NCI-H510A treated with DMSO at 0.1 percent for 48 hours (cell line): ENCODE measurements at regions not wholly inside any gene's neighbourhood (a gene's known extent, or its start where the extent isn't known, plus 50 kb on each side); places are given as distances from the start of the nearest gene placed in this dataset.
A peak's percentile ranks its signal among the peaks of the same experiment; 100 is the strongest.
"Not testable (repeated sequence)": the region's sequence is repeated elsewhere in the genome, so short reads cannot be mapped to it uniquely, and the experiment has no call there.

ENCODE experiments used
- DNase-seq: peaks from one replicate; lab custom pipeline; 2025; lab: John Stamatoyannopoulos, UW

DNA sequence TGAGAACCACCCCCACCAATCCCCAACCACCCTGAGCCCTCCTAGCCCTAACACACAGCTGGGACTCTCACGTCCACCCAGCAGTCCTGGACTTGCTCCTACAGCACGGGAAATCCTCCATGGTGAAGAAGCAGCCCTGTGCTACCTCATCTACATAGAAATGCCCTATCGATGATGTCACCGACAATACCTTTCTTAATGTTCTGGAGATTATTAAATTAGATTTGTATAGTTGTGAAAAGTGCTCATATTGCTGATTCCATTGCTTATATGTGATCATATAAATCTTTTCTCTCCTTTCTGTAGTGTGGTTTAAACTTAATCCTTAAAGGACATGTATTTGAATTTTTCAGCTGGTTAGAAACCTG, 97.1 kb downstream of the PPIAL4G start:
- DNase-seq: not testable (repeated sequence)

DNA sequence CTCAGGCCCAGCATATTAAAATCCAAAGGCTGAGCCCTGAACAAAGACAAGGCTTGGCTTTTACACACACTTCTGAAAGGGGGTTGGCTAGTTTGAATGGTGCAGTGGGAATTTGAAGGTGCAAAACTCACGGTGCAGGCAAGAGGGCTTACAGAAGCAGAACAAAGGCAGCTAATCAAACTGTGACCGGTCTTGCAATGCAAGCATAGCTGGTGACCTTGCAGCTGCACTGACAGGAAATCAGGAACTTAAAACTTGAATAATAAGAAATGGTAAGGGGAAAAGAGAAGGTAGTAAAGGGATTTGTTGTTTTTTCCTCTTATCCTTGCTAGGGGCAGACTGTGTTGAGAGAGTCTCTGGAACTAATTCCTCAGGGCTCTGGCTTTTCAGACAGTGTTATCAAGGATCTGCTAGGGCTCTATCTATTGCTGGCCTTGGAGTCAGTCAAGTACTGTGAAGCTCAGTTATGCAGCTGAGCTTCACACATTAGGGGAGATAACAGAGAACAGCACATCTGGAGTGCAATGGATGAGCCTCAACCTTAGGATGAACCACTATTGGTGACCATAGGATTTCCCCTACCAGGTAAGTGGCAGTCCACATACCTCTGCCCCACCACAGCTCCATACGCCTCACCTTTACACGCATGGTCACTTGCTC, 97.6 kb downstream of the PPIAL4G start:
- no peak for DNase-seq

DNA sequence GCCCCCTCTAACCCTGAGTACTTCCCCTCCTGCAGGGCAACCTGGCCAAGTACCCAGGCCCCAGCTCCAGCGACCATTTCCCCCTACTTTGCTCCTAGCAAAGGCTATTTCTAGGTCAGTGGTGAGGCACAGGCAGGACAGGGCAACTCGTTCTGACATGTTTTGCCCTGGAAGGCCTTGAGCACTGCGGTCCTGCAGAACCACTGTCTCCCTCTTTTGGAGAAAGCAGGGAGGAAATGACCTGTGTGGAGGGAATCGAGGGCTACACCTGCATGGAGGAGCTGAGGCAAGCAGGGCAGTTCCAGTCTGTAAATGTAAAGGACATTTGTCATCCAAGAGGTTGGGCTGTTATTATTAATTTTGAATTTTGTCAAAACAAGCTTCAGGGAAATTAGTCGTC, 99.1 kb downstream of the PPIAL4G start:
- no peak for DNase-seq

DNA sequence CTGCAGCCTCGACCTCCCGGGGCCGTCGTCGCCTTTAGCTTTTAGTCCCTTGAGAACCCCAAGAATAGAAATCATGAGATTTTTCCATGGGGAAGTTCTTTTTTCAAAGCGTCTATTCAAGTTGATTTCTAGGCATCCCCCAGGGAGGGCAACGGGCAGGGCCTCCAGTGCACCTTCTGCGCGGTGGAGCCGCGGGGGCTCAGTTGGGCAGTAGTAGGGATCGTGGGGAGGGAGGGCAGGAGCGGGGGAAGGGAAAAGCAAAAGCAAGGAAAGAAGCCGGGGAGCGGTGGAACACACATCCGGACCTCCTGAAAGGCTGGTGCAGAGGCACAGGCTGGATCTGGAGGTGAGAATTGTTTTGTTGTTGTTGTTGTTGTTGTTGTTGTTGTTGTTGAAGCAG, 103.4 kb downstream of the PPIAL4G start:
- no peak for DNase-seq

DNA sequence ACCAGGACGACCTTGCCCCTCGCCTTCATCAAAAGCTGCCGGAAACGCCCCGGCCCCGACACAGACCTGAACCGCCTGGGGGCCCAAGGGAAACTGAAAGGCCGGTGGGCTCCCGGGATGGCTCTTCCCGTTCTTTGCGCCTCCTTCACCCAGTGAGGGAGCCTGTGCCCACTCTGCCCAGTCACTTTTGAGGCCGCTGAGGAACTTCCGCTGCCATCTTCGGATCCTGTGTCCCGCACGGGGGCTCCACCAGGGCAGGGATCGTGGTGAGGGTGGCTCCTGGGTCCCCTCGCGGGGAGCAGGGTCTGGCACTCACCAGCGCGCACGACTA, 104.0 kb downstream of the PPIAL4G start:
- DNase-seq: no peak

DNA sequence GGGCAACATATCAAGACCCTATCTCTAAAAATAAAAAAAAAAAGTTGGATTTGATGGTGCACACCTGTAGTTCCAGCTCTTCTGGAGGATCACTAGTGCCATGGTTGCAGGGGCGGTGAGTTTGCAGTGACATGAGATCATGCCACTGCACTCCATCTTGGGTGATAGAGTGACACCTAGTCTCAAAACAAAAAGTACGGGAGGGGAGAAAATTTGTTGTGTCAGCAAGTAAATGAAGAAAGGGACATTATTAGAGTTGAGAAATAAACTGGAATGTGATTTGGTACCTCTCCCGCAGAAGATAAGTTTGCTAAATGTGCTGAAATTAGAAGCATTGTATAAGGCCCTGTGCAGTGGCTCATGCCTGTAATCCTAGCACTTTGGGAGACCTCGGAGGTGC, 105.1 kb downstream of the PPIAL4G start:
- not testable (repeated sequence) for DNase-seq

DNA sequence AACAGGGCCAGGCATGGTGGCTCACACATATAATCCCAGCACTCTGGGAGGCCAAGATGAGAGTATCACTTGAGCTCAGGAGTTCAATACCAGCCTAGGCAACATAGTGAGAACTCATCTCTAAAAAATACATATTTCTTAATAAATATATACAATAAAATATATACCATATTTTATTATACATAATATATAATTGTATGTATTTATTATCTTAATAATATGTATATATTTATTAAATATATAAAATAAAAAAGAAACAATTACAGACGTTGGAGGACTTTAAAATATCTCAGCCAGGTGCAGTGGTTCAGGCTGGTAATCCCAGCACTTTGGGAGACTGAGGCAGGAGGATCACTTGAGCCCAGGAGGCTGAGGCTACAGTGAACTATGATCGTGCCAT, 106.1 kb downstream of the PPIAL4G start:
- not testable (repeated sequence) for DNase-seq

DNA sequence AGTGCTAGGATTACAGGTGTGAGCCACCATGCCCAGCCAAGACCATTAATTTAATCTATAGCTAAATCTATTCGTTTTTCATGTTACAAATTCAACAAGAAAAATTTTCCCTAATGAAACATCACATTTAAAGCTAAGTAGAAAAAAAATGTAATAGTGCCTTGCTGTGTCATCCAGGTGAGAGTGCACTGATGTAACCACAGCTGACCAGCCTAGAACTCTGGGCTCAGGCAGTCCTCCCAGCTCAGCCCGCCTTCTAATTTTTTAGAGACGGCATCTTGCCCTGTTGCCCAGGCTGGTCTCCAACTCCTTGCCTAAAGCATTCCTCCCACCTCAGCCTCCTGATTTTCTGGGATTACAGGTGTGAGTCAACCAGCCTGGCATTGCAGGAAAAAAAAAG, 109.0 kb downstream of the PPIAL4G start:
- no peak for DNase-seq

DNA sequence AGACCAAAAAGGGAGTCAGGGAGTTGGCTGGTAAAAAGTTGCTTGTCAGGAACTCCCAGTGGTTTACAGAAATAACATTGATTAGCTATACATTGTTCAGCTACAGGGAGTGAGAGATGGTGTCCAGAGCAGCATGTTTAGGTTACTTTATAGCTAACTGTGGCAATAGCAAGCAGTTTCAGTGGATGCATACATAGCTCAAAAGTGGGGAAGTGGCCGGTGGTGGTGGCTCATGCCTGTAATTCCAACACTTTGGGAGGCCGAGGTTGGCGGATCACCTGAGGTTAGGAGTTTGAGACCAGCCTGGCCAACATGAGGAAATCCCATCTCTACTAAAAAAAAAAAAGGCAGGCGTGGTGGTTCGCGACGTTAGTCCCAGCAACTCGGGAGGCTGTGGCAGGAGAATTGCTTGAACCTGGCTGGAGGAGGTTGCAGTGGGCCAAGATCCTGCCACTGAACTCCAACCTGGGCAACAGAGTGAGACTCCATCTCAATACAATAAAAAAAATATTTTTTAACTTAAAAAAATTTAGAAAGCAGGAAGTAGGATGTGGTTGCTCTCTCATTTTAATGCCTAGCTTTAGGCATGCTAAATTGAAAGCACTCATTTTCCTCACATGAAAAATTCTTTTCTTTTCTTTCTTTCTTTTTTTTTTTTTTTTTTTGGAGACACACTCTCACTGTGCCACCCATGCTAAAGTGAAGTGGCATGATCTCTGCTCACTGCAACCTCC, 109.7 kb downstream of the PPIAL4G start:
- DNase-seq: no peak

DNA sequence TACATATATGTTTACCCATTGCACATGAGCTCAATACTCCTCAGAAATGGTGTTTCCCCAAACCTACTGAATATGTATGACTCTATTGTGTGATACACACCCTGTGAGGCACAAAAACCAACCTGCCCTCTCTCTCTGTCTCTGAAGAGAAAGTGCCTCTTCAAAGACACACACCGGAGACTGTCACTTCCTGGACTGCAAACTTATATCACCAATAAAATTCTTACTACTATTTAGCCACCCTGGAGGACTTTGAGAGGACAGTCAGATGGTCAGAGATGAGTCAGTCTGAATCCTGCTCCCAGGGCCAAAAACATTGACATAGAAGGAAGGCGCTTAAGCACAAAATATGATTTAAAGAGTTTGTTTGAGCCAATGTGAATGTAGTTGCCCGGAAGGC, 110.4 kb downstream of the PPIAL4G start:
- no peak for DNase-seq

DNA sequence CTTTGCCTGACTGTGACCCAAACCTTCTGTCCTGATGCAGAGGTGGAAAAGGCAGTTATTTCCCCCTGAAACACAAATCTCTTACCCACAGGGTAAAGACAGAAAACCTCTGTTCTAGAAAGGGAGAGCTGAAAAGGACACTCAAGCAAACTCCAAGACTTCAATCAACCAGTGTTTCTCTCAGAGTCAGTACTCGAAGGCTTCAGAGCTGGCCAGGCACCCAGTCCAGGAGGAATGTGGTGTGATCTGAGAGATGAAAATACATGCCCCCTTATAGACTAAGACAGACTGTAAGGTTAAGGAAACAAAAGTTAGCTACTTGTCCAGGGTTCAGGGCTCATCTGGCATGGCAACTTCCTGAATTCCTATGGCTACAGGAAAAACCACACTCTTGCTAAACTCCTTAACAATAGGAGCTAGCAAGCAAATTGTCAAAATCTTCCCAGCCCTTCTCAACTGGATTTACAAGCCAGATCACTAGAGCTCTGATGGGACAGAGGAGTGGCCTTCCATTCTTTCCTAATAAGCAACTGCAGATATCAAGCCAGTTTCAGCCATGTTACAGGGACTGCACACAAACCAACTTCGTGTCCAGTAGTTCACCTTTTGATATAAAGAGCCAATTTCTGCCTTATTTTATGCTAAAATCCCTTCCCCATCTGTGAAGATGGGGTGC, 110.9 kb downstream of the PPIAL4G start:
- DNase-seq: not testable (repeated sequence)

DNA sequence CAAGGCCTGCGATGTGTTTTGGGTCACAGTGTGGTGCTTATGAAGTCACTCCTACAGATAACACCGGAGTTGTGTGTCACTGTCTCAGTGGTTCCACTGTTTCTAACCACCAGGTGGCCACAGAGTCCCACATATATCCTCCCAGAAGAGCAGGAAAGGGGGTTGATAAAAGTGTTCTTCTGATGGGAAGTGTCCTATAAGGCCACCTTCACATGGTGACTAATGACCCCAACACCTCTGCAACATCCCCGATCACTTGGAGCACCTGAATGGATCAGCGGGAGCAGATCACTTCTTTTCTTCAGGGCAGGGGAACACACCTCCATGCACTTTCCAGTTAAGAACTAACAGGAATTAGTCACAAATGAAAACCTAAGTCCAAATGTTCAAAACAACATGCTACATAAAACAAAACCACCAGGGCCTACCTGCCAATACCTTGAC, 111.5 kb downstream of the PPIAL4G start:
- peak; percentile 71 for DNase-seq

DNA sequence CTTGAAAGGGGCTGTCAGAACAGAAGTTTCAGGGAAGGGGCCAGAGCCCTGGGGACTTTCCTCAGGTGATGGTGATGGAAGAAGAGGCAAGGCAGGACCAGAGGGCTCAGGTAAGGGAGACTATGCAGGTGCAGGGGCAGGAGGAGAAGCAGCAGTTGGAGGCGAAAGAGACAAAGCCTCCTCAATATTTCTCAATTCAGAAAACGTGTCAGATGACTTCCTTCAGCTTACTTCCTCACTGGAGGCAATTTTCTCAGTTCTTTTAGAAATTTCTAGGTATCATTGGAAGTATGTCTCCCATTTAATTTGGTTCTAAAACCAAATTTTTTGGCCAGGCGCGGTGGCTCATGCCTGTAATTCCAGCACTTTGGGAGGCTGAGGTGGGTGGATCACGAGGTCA, 112.4 kb downstream of the PPIAL4G start:
- not testable (repeated sequence) for DNase-seq

DNA sequence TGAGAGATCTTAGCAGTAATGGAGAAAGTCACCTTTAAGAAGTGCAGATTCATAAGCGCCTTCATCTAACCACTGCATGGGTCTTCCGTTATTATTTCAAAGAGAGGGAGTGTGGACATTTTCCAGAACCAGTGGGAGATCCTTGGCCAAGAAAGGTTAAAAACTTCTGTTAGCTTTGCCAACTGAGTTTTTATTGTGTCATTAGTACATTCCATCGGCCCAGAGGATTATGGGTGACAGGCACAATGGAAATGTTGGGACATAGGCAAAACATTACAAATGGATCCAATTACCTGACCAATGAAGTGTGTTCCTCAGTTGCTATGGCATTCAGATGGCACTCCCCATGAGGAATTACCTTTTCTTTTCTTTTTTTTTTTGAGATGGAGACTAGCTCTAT, 115.5 kb downstream of the PPIAL4G start:
- no peak for DNase-seq

DNA sequence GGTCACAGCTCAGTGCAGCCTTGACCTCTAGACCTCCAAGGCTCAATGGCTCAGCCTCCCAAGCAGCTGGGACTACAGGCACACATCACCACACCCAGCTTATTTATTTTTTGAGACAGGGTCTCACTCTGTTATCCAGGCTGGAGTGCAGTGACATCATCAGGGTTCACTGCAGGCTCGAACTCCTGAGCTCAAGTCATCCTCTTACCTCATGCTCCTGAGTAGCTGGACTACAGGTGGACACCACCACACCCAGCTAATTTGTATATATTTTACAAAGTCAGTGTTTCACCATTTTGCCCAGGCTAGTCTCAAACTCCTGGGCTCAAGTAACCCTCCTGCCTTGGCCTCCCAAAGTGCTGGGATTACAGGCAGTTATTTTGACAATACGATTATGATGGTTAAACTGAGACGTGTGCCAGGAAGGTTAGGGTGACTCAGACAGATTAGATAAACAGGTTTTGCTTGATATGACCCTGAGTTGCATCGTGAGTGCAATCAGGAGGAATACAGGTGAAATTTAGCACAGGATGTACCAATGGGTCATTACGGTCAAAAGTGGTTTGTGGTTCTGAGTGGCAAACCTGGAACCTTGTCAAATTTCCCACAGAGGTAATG, 116.9 kb downstream of the PPIAL4G start:
- not testable (repeated sequence) for DNase-seq

DNA sequence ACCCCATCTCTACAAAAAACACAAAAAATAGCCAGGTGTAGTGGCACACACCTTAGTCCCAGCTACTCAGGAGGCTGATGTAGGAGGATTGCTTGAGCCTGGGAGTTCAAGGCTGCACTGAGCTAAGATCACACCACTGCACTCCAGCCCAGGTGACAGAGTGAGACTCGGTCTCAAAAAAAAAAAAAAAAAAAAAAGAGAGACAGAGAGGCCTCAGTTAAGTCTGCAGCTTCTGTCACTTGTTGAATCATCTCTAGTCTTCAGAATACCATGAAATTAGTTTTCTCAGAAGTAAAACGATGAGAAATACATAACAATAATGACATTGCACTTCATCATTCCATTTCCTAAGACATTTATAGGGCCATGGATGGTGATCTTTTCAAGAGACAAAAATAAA, 118.0 kb downstream of the PPIAL4G start:
- DNase-seq: not testable (repeated sequence)

DNA sequence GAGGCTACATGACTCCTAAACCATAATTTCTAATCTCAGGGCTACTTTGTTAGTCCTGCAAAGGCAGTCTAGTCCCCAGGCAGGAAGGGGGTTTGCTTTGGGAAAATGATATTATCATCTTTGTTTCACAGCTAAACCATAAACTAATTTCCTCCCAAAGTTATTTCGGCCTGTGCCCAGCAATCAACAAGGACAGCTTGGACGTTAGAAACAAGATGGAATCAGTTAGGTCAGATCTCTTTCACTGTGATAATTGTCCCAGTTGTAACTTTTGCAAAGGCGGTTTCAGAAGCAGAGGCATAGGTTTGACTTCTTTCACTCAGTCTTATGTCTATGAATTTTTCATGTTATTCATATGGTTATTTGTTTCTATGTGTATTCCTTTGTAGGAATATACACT, 119.1 kb downstream of the PPIAL4G start:
- not testable (repeated sequence) for DNase-seq

DNA sequence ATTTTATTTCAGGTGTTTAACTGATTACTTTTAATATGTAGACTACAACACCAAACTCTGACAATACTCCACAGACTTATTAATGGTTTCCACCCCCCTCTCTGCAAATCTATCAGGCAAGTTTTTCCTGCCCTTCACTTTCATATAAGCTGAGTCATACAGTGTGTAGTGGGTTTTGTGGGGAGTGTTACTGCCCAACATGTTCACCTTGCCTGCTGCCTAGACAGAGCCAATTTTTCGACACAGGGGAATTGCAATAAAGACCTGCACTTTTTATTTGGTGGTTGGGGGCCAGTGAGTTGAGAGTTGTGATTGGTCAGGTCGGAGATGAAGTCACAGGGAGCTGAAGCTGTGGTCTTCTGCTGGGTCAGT, 119.7 kb downstream of the PPIAL4G start:
- no peak for DNase-seq

DNA sequence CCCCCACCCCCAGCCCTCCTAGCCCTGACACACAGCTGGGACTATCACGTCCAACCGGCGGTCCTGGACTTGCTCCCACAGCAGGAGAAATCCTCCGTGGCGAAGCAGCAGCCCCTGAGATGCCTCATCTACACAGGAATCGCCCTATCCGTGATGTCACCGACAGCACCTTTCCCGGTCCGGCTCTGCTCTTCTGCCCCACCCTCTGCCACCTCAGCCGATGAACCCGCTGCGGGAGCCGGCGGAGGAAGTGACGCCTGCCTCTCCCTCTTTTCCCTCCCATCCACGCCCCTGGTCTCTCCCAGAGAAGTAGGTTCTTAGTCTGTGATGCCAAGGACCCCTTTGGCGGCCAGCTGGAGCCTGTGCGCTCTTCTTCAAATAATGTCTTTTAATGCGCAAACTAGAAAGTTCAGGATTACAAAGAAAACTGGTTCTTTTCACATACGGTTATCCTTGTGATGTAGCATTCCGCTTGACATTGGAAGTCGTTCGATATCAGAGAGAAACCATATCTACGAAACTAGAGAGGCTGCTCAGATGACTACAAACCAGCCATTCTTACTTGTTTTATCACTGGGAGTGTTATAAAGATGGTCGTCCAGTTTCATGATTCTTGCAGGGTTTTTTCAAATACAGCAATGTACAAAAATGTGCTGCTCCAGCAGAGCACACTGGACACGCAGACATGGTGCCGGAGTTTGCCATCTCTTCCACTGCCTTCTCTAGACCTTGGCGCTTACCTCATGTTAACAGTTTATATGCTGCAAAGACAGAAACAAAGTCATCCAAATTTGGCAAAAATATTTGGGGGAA, 120.3 kb downstream of the PPIAL4G start:
- peak; percentile 20 for DNase-seq

DNA sequence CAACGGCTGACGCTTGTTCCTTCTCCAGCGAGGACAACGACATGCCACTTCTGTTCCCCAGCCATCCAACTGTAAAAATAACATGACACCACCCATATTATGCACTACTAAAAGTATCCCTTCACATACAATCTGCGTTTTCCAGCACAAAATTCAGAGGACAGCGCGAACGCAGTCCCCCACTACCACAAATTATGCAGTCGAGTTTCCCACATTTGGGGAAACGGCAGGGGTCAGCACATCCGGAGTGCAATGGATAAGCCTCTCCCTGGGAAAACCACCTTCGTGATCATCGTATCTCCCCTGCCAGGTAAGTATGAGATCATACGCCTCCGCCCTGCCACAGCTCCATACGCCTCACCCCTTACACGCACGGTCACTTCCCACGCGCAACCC, 120.9 kb downstream of the PPIAL4G start:
- no peak for DNase-seq

DNA sequence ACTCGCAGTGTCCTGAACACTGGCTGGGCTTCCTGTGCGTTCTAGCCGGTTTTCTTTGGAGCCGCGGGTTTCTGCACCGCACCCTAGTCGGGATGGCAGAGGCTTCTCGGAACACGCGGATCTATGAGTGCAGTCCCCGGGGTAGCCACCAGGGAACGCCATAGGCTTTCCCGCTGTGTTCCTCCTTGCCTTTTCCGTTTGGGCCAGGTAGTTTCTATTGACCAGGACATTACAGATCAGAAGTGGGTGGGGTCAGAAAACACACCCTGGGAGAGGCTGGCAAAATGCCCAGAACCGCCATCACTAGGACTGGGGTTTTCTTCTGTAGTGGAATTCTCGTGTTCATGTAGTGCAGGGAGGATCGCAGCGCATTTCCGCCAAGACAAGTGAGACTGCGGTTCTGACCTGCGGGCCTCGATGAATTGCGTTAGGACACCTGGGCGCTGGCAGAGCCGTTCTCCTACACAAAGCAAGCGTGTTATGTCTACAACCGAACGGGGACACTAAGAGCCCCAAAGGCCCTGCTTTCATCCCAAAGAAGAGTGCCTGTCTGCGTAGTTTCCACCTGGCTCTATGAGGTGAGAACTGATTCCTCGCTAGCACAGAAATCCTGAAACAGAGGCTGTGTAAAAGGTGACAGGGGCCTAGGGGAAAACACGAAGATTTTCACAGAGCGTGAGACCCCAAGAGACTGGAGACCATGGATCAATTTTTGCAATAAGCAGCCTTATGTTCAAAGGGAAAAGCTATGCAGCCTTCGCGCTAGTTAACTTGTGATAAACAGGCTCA, 121.5 kb downstream of the PPIAL4G start:
- peak; percentile 67 for DNase-seq
